T1000 (cell line): ENCODE measurements at regions not wholly inside any gene's neighbourhood (a gene's known extent, or its start where the extent isn't known, plus 50 kb on each side); places are given as distances from the start of the nearest gene placed in this dataset.

Source experiments
- DNase-seq: peaks from one replicate; lab custom pipeline; 2025; ENCODE audit warnings: mixed read lengths; lab: John Stamatoyannopoulos, UW

GRCh38 chr11:71201936-71202597 is 50.3 kb downstream of the SHANK2 start:
- DNase-seq: no peak

GRCh38 chr11:71201231-71201630 is 51.1 kb downstream of the SHANK2 start:
- no peak for DNase-seq

DNA sequence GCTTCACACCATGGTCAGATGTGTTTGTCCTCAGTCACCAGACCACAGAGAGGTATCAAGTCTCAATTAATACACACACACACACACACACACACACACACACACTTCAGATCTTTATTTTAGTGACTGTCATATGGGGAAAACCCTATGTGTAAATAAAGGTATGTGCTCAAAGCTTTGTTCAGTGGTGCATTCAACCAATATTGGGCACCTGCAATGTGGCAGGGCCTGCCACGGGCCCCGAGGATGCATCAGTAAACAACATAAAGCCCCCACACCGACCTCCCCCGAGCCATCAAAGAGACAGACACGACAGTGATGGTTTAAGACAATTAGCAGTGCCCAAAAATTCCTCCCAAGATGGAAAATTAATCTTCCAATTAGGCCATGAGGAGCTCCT is 51.6 kb downstream of the SHANK2 start:
- DNase-seq: no peak

GRCh38 chr11:71200172-71200716 is 52.1 kb downstream of the SHANK2 start:
- no peak for DNase-seq

GRCh38 chr11:71199226-71199820 is 53.1 kb downstream of the SHANK2 start:
- no peak for DNase-seq

GRCh38 chr11:71198823-71199165 is 53.6 kb downstream of the SHANK2 start:
- no peak for DNase-seq

GRCh38 chr11:71198141-71198822 is 54.1 kb downstream of the SHANK2 start:
- DNase-seq: no peak

DNA sequence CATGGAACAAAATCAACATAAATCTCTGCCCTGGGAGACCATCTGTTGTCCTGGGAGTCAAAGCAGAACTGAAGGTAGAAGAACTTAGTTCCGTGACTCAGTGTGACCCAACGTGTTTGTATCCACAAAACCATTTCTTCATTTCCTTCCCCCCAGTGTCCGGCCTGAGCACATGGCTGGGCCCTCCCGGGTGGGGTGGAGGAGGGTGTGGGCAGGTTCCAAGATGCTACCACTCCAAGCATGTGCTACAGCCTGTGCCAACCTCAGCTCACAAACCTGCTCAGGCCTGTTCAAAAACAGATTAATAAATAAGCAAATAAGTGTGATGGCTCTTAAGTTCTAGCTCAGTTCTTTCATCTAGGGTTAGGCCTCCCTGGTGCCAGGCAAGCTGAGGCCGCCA is 55.3 kb downstream of the SHANK2 start:
- no peak for DNase-seq

DNA sequence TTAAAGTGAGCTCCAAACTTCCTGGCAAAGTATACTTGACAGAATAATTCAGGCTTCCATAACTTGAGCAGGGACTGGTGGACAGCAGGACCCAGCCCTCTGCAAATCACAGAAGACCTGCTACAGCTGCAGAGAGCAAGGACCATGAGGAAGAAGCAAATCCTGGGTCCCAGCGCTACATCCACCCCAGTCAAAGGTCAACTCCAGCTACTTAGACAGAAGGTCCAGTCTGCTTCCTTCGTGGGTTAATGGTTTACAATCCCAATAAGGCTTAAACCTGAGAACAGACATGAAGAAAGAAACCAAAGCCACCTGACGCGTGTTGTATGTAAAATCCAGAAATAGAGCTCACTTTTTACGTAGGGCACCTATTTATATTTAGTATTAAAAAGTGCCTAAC is 57.7 kb downstream of the SHANK2 start:
- no peak for DNase-seq

- DNase-seq: no peak
These were observed 58.9 kb downstream of the SHANK2 start for GRCh38 chr11:71193431-71193830.

- DNase-seq: no peak
These were observed 59.7 kb downstream of the SHANK2 start for GRCh38 chr11:71192629-71193028.

GRCh38 chr11:71191201-71191600 is 61.2 kb downstream of the SHANK2 start:
- DNase-seq: no peak

GRCh38 chr11:71190551-71190950 is 61.8 kb downstream of the SHANK2 start:
- DNase-seq: no peak

DNA sequence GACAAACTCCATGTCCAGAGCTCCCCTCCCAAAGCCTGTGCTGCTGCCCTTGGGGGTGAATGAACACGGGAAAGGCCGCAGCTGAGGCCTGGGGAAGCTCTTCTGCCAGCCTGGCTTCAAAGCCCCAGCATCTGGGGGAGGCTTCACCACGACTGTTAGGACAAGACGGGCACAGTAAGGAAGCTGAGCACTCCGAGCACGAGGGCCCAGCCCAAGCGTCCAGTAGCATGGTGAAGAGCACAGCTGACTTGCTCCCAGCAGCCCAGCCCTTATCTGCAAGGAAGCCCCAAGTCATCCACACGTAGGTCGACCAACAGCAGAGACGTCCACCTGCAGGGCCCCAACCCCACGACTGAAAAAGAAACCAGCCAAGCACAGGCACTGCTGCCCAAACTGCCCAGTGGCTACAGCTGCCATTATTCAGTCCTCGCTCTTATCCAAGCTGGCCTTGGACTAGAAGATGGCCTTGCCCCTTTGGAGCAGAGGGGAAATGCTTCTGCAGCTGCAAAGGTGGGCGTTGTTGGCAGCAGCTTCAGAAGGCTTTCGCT is 62.5 kb downstream of the SHANK2 start:
- no peak for DNase-seq

GRCh38 chr11:71188886-71189767 is 63.2 kb downstream of the SHANK2 start:
- no peak for DNase-seq

DNA sequence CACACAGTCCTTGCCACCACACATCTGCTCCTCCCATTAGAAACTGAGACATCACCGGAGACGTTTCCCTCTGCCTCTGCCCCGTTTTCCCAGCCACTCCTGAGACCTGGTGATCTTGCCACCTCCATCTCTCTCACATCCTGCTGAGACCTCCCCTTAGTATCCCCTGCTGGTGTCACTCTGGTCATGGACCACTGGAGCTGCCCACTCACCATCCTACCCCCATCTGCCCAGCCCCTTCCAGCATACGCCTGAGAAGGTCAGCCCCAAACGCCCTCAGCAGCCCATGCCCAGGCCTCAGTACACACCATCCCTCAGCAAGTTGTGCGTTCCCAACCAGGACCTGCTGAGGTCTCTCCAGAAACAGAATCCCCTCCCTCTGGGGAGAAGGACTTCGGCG is 64.3 kb downstream of the SHANK2 start:
- no peak for DNase-seq

GRCh38 chr11:71186806-71187205 is 65.6 kb downstream of the SHANK2 start:
- DNase-seq: no peak

DNA sequence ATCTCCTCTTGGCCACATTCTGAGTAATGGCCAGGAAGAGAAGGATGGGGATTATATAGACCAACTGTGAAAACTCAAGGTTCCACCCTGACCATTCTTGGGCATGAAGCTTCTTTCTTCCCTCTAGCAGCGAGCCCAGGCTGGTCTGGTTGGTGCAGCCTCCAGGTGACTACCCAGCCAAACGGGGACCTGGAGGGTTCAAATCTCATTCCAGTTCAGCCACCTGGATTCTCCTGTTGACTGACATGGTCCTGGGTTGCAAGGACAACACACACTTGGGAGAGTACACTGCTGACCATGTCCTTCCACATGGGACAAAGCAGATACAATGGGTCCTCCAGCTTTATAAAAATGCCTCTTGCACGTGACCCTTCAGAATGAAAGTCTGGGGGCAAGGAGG is 67.0 kb downstream of the SHANK2 start:
- no peak for DNase-seq

GRCh38 chr11:71184421-71185210 is 67.8 kb downstream of the SHANK2 start:
- DNase-seq: no peak

DNA sequence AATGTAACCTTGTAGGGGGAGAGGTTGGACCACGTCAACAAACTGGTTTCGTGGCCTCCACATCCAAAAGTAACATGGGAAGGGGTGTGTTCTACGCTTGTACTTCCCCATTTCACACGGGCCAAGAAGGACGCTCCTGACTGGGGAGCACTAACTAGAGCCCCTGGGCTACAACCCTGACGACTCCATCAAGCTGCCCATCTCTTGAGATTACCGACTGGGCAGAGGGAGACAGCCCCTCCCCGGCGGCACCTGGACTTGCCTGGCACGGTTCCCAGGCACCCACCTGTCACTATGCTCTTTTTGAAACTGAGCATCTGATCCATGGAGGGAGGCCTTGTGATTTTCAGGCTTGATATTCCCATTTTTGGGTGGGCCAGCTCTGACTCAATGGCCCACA is 68.5 kb downstream of the SHANK2 start:
- DNase-seq: no peak
